Fibroblast of skin of left quadriceps (primary cell): ENCODE measurements at regions not wholly inside any gene's neighbourhood (a gene's known extent, or its start where the extent isn't known, plus 50 kb on each side); places are given as distances from the start of the nearest gene placed in this dataset.

Source experiments
- DNase-seq, 2 experiments: peaks; one replicate each; pipeline ENCODE4 v3.0.0-alpha.2; 2013; ENCODE audit warnings: low read depth in 2 of 2

DNA sequence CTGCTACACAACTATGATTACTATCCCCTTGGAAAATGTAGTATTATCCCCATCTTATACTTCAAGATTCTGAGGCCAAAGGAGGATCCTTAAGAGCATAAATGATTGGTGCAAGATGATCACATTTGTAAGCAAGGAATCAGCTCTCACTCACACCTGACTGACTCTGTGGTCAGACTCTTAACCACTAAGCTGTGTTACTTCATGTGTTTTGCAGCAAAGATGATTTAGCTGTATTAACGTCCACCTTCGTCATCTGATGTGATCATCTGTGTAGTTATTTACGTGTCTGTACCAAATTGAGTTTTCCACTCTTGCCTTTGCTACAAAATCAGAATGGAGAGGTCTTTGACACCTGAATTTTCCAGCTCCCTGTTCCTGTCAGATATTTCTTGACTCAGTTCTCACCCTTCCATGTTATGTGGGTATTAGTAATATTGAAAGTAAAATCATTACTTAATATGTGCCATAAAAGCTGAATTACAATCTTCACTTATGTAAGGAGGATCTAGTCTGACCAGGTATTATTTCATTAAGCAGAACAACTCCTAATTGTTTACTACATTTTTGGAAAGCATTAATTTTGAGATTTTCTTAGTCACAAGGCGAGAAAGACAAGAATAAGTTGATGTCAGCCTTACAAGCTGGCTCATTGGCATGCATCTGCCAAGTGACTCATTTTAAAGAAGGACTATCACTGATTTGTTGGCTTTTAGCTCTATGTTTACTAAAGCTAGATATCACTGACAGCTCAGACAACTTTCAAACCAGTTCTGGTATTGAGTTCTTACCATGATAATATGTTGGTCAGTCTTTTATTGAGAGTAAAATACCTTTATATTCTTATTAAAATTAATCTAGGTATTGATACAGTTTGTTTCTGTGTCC is 1279.8 kb upstream of the PCDH9 start:
- no peak for DNase-seq

DNA sequence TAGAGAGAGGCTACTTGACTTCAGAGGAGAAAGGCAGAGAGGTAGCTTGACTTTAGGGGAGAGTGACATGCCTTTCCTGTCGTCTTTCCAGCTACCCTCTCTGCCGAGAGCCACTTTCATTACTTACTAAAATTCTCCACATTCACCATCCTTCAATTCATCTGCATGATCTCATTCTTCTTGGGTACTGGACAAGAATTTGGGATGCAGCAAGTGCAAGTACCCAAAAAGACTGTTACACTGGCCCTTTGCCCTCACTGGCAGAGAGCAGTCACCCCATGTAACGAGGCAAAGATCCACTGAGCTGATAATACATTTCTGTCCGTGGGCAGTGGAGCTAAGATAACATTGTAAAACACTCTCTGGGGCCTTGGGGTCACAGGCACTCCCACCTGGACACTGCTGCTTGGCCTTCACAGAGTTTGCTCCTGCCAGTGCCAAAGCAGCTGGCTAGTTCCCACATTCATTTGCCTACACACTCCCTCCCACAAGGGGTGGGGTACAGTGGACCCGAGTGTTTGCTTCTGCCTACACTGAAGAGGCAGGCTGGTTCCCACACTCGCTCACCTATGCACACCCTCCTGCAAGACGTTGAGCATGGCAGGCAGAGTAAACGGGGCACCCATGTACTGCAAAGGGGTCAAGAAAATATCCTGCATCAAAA is 1276.9 kb upstream of the PCDH9 start:
- no peak for DNase-seq

DNA sequence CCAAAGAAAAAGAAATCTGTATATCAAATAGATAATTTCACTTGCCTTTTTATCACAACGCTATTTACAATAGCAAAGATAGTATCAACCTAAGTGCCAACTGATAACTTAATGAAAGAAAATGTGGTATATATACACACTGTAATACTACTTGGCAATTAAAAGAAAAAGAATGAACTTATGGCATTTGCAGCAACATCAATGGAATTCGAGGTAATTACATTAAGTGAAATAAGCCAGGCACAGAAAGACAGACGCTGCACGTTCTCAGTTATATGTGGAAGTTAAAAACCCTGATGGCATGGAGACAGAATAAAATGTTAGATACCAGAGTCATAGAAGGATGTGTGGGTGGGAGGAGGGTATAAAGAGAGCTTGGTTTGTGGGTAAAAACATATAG is 1260.5 kb upstream of the PCDH9 start:
- DNase-seq, result no peak

DNA sequence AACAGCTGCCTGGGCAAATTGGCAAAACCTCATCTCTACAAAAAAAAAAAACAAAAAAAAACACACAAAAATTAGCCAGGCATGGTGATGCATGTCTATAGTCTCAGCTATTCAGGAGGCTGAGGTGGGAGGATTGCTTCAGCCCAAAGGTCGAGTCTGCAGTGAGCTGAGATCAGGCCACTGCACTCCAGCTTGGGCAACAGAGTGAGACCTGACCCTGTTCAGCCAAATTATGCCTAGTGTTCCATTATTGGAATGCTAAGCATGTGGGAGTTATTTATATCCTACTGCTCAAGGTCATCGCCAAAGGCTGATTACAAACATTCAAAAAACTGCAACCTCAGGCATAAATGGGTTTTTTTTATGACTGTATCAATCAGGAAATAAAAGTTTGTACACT is 1251.0 kb upstream of the PCDH9 start:
- DNase-seq, result no peak

DNA sequence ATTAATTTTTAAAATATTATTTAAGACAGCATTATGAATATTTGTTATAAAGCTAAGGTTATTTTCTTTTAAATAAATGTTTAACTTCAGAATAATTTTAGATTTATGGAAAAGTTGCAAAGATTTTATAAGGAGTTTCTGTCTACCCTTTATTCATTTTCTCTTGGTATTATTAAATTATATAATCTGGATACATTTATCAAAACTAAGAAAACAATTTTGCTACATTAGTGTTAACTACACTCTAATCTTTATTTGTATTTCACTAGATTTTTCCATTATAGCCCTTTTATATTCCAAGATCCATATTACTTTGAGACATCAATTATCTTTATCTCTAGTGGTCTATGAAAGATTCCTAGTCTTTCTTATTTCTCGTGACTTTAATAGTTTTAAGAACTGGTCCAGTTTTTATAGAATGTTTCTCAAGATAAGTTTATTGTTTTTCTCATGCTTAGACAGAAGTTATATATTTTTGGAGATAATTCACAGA is 1243.7 kb upstream of the PCDH9 start:
- DNase-seq, result no peak

DNA sequence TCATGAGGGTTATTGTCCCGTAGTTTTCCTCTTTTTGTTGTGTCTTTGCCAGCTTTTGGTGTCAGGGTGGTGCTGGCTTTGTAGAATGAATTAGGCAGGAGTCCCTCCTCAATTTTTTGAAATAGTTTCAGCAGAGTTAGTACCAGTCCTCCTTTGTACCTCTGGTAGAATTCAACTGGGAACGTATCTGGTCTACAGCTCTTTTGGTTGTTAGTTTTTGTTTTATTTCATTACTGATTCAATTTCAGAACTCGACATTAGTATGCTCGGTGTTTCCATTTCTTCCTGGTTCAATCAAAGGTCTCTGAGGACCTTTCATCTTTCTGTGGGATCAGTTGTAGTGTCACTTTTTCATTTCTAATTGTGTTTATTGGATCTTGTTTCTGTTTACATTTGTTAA is 1237.0 kb upstream of the PCDH9 start:
- DNase-seq, result no peak

DNA sequence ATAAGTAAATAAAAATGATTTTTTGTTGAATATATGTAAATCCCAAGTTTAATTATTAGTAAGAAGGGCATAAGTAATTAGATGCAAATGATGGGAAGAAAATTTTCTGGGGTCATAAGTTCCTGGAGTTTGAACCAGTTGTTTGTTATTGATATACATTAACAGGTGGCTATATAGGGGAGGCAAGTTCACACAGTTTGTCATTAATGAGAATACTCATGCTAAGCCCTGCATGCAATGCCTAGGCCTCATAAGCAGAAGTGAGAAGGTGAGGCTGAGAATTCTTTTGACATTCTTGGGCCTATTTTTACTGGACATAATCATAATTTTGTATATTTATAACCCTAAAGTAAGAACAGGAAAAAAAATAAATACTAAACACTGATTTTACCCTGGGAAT is 1210.7 kb upstream of the PCDH9 start:
- DNase-seq, result no peak

DNA sequence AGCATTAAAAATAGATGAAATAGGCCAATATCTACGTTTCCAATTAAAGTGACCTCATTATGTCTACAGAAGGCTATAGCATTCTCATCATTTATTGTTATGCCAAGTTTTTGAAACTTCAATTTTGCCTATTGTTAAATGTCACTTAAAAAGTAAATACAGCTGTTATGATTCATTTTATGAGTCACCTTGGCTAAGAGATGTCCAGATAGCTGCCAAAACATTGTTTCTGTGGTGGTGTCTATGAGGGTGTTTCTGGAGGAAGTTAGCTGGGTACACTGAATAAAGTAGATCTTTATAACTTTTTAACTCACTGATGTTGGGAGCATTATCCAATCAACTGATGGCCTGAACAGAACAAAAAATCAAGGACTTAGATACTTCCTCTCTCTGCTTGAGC is 1209.7 kb upstream of the PCDH9 start:
- peak in 1 of 2 experiments; percentile 2 for DNase-seq

DNA sequence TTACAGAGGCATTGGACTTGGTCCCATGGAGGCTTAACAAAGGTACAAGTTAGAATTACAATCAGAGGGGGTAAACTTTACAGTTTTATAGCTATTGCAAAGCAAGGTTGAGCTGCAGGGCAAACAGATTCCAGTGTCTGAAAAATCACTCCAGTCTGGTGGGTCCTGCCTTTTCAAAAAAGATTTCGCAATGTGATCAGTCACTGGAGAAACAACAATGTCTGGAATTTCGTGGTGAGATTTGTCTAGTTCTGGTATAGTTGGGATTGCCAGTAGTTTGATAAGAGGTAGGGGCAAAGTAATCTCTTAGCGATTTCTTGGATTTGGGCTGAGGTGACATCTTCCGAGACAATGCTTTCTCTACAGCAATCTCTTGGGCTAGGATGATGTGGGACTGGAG is 1198.2 kb upstream of the PCDH9 start:
- peak; percentile 2 to 3 for DNase-seq

DNA sequence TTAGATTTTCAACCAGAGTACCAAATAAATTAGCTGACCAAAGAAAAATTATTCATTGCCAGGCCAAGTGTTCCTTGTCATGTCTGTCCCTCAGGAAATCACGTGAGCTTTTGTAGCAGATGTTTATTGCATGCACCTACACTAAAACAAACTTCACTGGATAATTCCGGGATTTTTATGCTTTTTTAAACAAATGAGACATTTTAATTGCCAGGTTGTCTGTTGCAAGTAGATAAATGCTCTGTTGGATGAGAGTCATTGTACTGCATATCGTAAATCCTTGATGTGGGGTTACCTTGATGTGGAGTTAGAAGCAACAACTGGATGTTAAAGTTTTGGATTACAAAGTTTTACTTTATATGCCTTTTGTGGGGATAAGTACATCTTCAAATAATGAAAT is 1187.7 kb upstream of the PCDH9 start:
- no peak for DNase-seq

DNA sequence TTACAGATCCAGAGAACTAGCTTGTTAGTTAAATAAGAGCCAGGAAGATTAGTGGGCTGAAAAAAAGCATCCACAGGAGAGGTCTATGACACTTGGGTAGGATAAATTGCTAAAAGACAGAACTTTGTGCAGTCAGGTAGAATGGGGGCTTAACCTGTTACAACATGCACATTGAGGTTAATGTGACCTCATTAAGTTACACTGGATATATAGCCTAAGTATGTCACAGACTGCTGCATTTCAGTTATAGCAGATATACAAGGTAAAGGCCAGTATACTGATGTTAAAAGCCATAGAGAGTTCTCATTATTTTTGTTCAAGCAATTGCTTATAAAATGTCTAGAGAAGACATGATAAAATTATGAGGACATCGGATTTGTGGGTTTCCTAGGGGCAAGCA is 1179.9 kb upstream of the PCDH9 start:
- DNase-seq, result no peak

DNA sequence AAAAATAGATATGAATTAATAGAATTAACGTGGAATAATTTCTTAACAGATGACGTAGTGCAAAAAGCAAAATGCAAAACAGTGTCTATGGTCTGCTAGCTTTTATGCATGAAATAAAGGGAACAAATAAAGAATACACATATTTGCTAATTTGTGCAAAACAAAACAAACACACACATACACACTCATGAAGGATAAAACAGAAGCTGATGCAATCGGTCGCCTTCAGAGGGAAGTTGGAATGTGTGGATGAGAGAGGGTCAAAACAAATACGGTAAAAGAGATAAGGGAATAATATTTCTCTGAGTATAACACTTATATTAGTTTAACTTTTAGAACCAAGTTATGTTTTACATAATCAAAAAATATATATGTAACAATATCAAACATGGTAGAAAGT is 1160.9 kb upstream of the PCDH9 start:
- DNase-seq, result no peak

DNA sequence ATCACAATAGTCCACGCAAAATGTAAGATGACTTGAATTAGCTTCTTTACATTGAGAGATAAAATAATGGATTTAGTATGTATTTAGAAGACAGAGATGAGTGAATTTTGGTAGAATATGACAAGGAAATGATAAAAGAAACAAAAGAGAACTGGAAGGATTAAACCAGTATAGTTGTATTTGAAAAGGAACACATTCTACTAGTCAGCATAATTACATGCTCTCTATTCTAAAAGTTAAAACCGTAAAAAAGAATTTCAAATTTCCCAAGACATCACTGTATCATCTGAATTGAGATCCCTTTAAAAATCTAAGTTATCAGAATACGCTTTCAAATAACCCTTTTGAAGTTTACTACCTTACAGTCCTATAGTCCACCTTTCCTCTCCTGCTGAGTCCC is 1156.7 kb upstream of the PCDH9 start:
- no peak for DNase-seq

DNA sequence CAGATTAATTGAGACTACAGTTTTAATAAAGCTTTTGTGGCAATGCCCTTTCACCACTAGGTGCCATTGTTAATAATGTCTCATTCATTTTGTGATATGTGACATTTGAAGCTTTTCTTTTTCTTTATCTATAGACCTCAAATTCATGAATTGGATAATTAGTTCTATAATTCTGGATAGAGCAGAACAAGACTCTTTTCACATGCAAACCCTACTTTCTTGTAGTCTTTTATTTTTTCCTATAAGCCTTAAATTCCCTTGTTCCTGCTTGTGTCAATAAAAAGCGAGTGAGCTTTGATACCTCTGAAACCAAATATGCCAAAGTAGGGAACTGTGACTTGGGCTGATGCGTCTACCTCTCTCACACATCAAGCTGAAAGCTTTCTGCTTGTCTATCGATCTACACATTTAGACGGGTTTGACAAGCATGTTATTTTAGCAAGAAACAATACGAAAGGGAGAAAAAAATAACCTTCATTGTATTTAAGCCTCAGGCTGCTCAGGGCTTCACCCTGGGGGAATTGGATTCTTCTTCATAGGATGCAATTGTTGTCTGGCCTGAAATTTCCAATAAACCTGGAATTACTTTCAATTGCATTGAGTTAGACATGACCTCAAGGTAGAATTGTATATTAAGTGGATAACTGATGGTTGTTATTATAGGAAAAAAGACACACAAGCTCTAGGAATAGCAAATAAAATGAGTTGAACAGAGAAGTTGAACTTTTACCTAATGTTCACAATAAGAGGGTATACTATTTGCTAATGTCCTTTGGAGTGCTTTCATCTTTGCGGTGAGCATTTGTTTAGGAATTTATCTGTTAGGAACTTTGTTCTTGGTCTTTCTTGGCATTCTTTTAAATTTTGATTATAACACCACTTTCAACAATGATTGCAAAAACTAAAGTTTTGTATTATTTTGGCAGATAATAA is 1150.2 kb upstream of the PCDH9 start:
- DNase-seq, result no peak

DNA sequence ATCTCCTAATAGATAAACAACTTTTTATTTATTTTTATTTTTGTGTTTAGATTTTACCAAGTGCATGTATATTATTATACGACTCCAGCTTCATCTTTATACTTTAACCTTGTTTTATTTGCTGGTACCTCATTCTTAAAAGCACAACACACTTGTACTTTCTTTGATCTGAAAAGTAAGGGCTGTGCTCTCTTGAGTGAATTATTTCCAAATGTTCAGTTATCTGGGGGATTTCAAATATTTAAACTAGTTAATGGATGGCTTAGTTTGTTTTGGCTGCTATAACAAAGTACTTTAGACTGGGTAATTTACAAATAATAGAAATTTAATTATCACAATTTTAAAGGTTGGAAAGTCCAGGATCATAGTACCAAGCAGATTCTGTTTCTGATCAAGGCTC is 1148.2 kb upstream of the PCDH9 start:
- no peak for DNase-seq

DNA sequence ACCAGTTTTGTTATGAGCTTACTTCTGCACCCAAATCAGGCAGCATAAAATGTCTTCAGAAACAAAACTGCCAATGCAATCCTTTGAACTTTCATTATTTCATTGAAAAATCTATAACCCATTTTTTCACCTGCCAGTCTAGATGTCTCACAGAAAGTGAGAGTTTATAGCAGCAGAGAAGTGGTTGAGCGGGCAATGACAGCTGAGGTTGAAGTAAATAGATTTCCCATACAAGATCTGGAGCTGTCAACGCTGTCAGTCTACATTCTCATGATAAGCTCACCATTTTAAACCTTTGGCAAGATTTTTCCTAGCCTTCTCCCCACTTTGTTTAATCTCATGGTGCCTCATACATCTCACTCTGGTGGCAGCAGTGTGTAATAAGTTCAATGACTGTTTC is 1144.9 kb upstream of the PCDH9 start:
- no peak for DNase-seq

DNA sequence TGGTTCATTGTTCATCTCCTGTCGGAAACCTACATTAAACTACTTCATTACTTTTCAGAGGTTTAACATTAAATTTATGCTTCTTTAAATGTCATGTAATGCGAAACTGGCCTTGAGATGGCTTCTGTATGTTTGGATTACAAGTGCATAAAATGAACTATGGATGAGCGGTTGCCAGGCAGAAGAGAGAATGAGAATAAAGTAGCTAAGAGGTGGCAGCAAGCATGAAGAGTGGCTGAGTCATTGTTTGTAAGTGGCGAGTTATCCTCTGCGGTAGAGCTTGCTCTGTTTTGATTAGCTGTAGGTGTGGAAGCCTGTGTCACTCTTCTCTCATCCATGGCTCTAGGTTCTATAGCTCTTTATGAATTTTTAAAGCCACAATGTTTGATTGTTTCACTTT is 1139.6 kb upstream of the PCDH9 start:
- DNase-seq, result no peak

DNA sequence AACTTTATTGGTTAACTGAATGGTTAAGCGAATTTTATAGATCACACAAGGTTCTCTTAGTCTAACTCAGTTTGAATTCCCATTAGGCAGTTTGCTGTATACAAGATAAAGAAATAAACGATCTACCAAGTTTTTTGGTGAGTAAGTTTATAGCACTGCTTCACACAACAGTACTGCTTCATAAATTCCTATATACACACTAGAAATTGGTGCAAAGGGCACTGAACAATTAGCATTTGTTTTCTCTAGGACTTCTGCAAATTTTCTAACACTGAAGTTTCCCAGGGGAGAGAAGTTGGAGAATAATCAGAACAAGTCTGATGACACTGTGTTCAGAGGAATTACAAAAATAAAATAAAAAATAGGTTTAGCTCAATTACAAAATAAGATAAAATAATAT is 1138.8 kb upstream of the PCDH9 start:
- no peak for DNase-seq

DNA sequence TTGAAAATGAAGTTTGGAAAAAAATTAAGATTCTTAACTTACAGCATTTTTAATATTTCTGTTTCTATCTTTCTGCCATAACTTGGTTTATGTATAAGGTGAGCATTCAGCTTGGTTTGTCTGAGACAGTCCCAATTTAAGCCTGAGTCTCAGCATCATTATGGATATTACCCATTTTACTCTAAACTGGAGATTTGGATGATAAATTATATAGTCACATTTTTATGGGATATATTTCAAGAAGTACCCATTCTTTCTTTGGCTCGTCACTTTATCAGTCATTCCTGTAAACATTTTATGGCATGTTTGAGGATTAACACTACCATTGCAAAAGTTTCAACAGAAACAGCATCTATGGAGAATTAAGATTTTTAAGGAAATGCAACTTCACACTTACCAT is 1129.0 kb upstream of the PCDH9 start:
- DNase-seq, result no peak

DNA sequence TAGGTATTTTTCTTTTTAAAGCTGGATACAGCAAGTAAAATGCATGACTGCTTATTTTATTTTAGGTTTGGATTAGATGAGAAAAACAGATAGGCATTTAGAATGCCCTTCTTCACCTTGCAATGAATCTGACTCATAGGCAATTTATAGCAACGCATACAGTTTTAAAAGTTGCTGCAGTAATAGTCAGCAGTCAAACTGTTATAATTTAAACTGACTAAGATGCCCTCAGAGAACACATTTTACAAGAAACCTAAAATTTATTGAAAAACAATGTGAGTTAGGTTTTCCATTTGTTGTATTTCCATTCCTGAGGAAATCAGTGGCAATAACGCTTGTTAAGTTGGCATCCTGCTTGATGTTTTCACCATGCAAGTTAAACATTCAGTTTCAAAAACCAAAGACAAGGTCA is 1128.2 kb upstream of the PCDH9 start:
- no peak for DNase-seq

DNA sequence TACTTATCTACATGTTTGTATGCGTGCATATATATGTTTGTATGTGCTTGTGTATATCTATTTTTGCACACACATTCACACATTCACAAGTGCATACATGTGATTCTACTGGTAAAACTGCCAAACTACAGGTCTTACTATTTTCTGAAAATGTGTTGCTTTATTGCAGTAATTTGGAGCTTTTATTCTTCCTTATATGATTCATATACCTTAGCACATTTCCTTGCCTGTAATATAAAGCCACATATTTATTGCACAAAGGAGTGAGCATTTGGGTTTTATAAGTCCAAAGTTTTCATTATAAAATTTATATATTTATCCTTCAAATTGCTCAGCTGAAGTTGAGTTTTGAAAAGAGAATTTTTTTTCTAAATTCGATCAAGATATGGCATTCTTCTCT is 1120.4 kb upstream of the PCDH9 start:
- no peak for DNase-seq

DNA sequence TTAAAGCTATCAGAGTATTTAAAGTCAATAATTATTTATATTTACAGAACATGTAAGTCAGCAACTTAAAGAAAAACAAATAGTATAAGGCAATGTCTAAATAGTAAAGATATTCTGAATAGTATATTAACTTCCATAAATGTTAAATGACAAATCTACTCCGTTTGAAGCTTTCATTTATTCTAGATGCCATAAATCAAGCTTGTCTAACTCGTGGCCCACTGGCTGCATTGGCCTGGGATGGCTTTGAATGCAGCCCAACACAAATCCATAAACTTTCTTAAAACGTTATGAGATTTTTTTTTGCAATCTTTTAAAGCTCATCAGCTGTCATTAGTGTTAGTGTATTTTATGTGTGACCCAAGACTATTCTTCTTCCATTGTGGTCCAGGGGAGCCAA is 1117.1 kb upstream of the PCDH9 start:
- no peak for DNase-seq
